HCT116 (cell line): ENCODE measurements at regions not wholly inside any gene's neighbourhood (a gene's known extent, or its start where the extent isn't known, plus 50 kb on each side); places are given as distances from the start of the nearest gene placed in this dataset.

Experiments
- CTCF ChIP-seq, 3 experiments: fragments of 200-600 bp in 1 of 3; sonication (generic) in 1 of 3; IDR thresholded peaks in 2 of 3; conservative IDR thresholded peaks in 1 of 3; 2 replicates each; pipeline ENCODE4 v1.5.1; 2012 to 2017; ENCODE audit warnings: low read depth in 2 of 3, low read length in 2 of 3, antibody characterized with exemption in 1 of 3, borderline replicate concordance in 1 of 3, control low read depth in 1 of 3, mild to moderate bottlenecking in 1 of 3, mixed read lengths in 1 of 3, mixed run types in 1 of 3, moderate library complexity in 1 of 3; ENCODE audit not compliant: insufficient read depth in 1 of 3
- EZH2 ChIP-seq: fragments of 200-600 bp; sonication (generic); IDR thresholded peaks from 2 replicates; pipeline ENCODE4 v1.6.1; 2017; ENCODE audit warnings: antibody characterized with exemption, mixed run types
- POLR2AphosphoS5 ChIP-seq: IDR thresholded peaks from 2 replicates; pipeline ENCODE4 v1.6.1; 2011; ENCODE audit warnings: mild to moderate bottlenecking, low read depth, low read length, moderate library complexity
- REST ChIP-seq: IDR thresholded peaks from 2 replicates; pipeline ENCODE4 v1.6.1; 2012; ENCODE audit warnings: low read depth
- ZBTB33 ChIP-seq: IDR thresholded peaks from 2 replicates; pipeline ENCODE4 v1.6.1; 2011; ENCODE audit warnings: mild to moderate bottlenecking, low read length, moderate library complexity; ENCODE audit not compliant: insufficient replicate concordance; ENCODE audit errors: extremely low read depth

- no peak for TF ChIP-seq ZBTB33
- no peak for TF ChIP-seq CTCF (IDR thresholded peaks at IDR 0.05 in 2 of 3, conservative IDR thresholded peaks at IDR 0.05 in 1 of 3; ENCODE audit: borderline replicate concordance in 1 of 3, insufficient read depth in 1 of 3, low read depth in 2 of 3, low read length in 2 of 3)
- no peak for TF ChIP-seq EZH2
- no peak for TF ChIP-seq POLR2AphosphoS5
- TF ChIP-seq REST: no peak
Measured at GRCh38 chr4:124433044-124433443, 279.5 kb downstream of the ANKRD50 start.
